ENCODE measurements at regions not wholly inside any gene's neighbourhood (a gene's known extent, or its start where the extent isn't known, plus 50 kb on each side); places are given as distances from the start of the nearest gene placed in this dataset.
"Not testable (repeated sequence)": the region's sequence is repeated elsewhere in the genome, so short reads cannot be mapped to it uniquely, and the experiment has no call there.

DNA sequence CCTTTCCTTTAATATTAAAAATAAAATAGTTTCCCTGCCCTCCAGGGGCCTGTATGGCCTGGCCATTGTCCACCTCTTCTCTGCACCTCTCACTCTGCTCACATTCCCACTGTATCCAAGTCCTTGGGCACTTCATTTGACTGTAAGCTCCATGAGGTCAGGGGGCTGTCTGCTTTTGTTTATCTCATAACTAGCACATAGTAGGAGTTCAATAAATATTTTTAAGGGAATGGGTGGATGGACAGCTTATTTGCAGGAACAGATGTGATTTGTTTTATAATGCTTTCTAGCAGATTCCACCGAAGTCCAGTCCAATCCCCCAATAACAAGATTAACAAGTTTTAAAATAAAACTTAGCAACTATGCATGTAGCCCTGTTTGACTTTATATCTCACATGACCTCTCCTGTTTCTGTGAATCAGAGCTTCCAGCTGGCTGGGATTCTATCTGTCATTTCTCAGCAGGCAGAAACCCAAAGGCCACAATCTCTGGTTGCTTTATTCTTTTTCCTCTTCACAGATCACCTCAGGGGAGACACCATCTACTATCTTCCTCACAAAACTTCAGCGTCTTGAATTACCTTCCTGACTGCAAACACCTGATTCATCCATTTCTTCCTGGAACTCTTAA is 123.0 kb upstream of the NR2F2 start:
- no peak for DNase-seq (ENCODE audit: low spot score)
- TF ChIP-seq, protein P1, sequence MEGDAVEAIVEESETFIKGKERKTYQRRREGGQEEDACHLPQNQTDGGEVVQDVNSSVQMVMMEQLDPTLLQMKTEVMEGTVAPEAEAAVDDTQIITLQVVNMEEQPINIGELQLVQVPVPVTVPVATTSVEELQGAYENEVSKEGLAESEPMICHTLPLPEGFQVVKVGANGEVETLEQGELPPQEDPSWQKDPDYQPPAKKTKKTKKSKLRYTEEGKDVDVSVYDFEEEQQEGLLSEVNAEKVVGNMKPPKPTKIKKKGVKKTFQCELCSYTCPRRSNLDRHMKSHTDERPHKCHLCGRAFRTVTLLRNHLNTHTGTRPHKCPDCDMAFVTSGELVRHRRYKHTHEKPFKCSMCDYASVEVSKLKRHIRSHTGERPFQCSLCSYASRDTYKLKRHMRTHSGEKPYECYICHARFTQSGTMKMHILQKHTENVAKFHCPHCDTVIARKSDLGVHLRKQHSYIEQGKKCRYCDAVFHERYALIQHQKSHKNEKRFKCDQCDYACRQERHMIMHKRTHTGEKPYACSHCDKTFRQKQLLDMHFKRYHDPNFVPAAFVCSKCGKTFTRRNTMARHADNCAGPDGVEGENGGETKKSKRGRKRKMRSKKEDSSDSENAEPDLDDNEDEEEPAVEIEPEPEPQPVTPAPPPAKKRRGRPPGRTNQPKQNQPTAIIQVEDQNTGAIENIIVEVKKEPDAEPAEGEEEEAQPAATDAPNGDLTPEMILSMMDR (IDR thresholded peaks at IDR 0.05; ENCODE audit: borderline replicate concordance, control extremely low read depth, extremely low read depth, insufficient read depth, missing control alignments): no peak
- in situ Hi-C loops (cut with MboI; ENCODE audit: low sequenced_read_pairs, unreplicated experiment): no loop called here

DNA sequence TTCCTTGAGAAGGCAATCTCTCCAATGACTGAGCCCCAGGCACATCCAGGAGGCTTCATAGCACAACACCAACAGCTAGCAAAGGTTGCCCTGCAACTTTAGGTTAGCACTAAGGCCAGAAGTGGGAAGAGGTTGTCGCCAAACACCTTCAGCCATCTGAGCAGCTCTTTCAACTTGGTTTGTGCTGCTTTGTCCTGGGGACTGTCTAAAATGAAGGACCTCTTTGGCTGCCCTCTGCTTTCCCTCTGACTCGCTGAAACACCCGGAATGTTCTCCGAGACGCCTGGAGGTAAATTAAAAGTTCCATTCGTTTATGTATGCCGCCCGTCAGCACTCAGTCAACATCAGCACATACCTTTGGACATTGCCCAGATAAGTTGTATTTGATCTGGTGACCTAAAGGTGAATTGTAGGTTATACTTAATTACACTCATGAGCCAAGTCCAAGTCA is 121.2 kb upstream of the NR2F2 start:
- no peak for DNase-seq (ENCODE audit: low spot score)
- TF ChIP-seq, protein P1 (IDR thresholded peaks at IDR 0.05; ENCODE audit: borderline replicate concordance, control extremely low read depth, extremely low read depth, insufficient read depth, missing control alignments): no peak
- in situ Hi-C loops (cut with MboI; ENCODE audit: low sequenced_read_pairs, unreplicated experiment): no loop called here

DNA sequence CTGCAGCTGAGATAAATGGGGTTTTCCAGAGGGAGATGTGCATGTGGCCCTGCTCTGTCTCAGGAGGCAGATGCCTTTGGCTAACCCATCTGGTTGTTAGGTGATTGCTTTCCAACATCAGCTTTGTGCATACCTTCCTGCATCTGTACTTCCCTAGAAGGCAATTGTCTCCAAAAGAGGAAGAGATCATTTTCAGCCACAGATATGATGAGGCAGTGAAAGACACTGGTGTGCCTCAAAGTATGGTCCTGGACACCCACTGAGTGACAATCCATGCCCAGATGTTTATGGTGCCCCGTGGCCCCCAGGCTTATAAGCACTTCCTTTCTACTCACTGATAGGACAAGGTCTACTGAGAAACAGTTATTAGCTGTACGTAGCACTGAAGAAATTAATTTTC is 117.5 kb upstream of the NR2F2 start:
- TF ChIP-seq, protein P1 (IDR thresholded peaks at IDR 0.05; ENCODE audit: borderline replicate concordance, control extremely low read depth, extremely low read depth, insufficient read depth, missing control alignments): no peak
- DNase-seq (ENCODE audit: low spot score): no peak
- in situ Hi-C loops (cut with MboI; ENCODE audit: low sequenced_read_pairs, unreplicated experiment): no loop called here

DNA sequence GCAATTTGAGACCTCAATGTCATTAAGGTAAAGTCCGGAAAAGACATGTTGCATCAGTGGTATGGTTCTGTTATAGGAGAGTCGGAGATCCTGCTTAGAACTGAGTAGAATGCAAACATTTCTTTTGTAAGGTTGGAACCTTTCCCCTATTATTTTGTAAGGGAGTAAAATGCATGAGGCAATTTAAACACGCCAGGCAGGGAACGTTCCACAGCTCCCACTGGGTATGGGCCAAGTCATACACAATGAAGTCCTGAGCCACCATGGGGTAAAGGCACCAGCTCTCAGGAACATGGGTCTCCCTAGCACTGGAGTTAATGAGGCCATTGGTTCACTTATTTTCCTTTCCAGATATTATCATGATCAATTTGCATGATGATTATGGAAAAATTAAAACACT is 116.6 kb upstream of the NR2F2 start:
- in situ Hi-C loops (cut with MboI; ENCODE audit: low sequenced_read_pairs, unreplicated experiment): no loop called here
- no peak for DNase-seq (ENCODE audit: low spot score)
- TF ChIP-seq, protein P1 (IDR thresholded peaks at IDR 0.05; ENCODE audit: borderline replicate concordance, control extremely low read depth, extremely low read depth, insufficient read depth, missing control alignments): no peak

DNA sequence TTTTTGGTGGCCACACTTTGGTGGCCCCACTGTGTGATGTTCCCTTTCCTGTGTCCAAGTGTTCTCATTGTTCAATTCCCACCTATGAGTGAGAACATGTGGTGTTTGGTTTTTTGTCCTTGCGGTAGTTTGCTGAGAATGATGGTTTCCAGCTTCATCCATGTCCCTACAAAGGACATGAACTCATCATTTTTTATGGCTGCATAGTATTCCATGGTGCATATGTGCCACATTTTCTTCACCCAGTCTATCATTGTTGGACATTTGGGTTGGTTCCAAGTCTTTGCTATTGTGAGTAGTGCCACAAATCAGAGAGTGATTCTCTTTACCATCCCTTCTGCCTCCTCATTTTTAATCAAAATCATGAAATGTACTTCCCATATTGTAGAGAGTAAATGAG is 114.0 kb upstream of the NR2F2 start:
- in situ Hi-C loops (cut with MboI; ENCODE audit: low sequenced_read_pairs, unreplicated experiment); DNase-seq (ENCODE audit: low spot score): not testable (repeated sequence)

DNA sequence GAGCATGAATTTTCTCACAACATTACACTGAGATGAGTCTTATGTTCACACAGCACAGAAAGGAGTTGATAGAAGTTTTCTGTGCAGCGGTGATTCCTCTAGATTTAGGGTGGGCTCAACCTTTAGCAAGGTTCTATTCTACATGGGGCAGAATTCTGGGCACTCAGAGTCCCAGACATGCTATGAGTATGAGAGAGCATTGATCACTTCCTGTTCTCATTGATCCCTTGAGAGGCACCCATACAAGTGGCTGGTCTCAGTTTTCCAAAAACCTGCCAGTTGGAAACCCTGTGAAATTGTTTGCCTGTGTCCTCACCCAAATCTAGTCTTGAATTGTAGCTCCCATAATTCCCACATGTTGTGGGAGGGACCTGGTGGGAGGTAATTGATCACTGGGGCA is 112.5 kb upstream of the NR2F2 start:
- in situ Hi-C loops (cut with MboI; ENCODE audit: low sequenced_read_pairs, unreplicated experiment): no loop called here
- TF ChIP-seq, protein P1 (IDR thresholded peaks at IDR 0.05; ENCODE audit: borderline replicate concordance, control extremely low read depth, extremely low read depth, insufficient read depth, missing control alignments): no peak
- DNase-seq (ENCODE audit: low spot score): no peak

DNA sequence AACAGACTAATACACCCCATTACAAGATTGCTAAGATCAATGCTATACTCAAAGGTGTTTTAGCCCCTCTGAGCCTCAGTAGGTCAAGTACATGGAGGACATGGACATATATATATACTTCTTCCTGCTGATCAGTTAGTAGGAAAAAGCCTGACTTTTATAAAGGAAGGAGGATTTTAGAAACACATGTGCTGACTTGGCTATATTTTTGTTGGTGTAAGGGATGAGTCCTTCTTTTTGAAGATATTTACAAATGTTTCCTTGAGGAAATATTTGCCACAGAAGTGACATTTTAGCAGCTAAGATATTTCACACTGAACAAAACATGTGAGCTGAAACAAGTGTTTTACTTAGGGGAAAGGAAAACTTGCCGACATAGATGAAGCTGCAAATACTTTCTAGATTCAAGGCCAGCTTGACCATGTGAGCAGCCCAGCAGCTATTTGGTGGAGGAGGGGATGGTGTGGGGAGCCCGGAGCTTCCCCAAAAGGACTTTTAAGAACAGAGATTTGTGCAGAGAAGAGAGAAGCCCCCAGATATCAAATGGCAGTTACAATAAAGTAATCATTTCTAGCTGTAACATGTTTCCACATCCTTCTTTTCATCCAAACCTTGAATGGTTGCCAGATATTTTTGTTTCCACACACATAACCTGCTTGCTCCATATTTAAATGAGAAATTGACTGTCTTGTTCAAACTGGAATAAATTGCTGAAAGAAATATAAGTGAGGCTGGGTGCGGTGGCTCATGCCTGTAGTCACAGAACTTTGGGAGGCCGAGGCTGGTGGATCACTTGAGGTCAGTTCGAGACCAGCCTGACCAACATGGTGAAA is 111.7 kb upstream of the NR2F2 start:
- in situ Hi-C loops (cut with MboI; ENCODE audit: low sequenced_read_pairs, unreplicated experiment): no loop called here
- DNase-seq (ENCODE audit: low spot score): no peak
- TF ChIP-seq, protein P1 (IDR thresholded peaks at IDR 0.05; ENCODE audit: borderline replicate concordance, control extremely low read depth, extremely low read depth, insufficient read depth, missing control alignments): no peak
